Left renal pelvis (tissue), 4 donors: ENCODE measurements at regions not wholly inside any gene's neighbourhood (a gene's known extent, or its start where the extent isn't known, plus 50 kb on each side); places are given as distances from the start of the nearest gene placed in this dataset.
A peak's percentile ranks its signal among the peaks of the same experiment; 100 is the strongest.
"Not testable (repeated sequence)": the region's sequence is repeated elsewhere in the genome, so short reads cannot be mapped to it uniquely, and the experiment has no call there.

Experiments used
- DNase-seq, 4 donors: peaks; one replicate each; pipeline ENCODE4 v3.0.0-alpha.2; 2013; ENCODE audit warnings: low read depth in 4 of 4, low spot score in 3 of 4

DNA sequence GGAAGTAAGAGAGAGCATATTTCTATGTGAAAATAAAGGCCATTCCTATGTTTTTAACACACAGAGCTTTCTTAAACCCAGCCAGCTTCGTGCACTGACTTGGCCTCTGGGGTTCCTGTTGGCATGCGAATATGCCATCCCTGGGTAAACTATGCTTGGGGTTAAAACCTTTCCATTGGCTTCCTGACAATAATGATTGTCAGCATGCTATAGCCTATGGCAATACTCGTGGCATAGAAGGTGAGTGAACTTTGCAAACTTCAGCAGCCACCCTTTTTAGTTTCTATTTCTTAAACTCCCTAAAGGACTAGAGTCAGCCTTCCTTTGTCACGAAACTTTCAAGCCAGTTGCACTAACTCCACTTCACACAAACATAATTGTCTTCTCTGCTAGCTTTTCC is 148.4 kb upstream of the RGS6 start:
- no peak for DNase-seq

- DNase-seq = no peak
Observed at GRCh38 chr14:71789005-71789404, 143.2 kb upstream of the RGS6 start.

DNA sequence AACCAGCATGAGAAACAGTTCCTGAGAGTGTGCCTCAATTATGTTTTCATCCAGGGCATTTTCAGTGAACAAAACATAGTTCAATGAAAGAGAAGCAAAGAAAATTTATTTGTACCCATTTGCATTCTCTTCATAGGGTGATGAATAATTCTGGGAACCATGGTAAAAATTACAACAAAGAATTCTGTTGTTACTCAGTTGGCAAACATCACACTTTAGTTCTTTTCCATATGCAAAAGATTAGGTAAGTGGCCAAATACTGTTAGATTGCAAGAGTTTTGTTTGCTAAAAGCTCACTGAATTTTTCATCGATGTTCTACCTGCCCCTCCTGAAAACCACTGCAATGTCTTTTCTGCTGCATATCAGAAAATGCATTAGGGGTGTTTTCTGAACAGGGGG is 132.4 kb upstream of the RGS6 start:
- no peak for DNase-seq

- no peak for DNase-seq
Observed at GRCh38 chr14:71800878-71801277, 131.4 kb upstream of the RGS6 start.

GRCh38 chr14:71803539-71804260 is 128.5 kb upstream of the RGS6 start:
- no peak for DNase-seq

GRCh38 chr14:71804992-71805391 is 127.2 kb upstream of the RGS6 start:
- no peak for DNase-seq

DNA sequence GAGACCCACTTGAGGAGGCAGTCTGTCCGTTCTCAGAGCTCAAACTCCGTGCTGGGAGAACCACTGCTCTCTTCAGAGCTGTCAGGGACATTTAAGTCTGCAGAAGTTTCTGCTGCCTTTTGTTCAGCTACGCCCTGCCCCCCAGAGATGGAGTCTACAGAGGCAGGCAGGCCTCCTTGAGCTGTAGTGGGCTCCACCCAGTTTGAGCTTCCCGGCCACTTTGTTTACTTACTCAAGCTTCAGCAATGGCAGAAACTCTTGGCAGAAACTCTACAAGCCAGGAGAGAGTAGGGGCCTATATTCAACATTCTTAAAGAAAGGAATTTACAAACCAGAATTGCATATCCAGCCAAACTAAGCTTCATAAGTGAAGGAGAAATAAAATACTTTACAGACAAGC is 125.2 kb upstream of the RGS6 start:
- not testable (repeated sequence) for DNase-seq

- not testable (repeated sequence) for DNase-seq
Observed at GRCh38 chr14:71810800-71811199, 121.4 kb upstream of the RGS6 start.

DNA sequence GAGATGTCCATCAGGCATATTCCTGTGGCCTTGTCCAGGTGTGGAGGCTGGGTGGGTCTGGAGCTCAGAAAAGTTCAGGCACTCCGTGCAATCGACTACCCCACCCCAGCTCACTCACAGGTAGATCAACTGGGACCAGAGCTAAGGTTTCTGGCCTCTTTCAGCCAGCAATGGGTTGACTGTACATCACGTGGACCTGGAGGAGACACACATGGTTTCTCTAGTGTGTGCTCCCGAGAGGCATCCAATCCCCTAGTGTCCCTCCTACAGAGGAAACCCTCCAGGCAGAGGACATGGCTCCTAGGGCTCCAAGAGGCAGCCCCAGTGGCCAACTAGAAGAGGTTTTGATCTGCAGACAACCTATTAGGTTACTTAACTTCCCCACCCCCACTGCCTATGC is 119.5 kb upstream of the RGS6 start:
- no peak for DNase-seq

DNA sequence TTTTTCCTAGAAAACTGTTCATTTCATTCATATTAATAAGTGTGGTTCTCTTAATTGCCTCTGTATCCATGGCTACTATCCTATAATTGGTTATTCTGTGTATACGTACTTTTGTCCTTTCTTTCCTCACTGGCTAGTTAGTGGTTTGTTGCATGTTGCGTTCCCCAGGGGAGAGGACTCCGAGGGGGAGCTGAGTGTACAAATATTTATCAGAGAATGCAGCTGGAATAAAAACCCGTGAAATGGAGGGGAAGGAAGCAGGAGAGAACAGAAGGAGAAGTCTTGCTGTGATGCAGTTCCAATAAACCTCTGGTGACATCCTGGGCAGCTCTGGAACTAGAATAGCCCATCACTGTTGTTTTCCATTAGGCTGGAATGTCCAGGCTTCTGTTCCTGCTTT is 117.1 kb upstream of the RGS6 start:
- DNase-seq = no peak

DNA sequence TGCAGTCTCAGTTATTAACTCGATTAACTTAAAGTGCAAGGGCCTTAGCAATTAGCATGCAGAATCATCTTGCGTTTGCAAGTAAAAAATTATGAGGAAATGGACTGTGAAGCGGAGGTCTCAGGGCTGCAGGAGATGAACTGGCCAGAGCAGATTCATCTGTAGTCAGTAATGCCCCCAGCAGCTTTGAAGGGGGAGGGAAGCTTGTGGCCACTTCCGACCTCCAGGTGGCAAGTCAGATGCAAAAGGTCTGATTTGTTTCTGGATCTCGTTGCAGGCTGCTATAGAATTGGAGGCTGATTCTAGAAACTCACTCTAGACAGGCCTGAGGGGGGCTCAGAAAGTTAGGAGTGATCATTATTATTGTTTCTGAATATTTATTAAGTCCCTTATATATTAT is 107.4 kb upstream of the RGS6 start:
- no peak for DNase-seq

DNA sequence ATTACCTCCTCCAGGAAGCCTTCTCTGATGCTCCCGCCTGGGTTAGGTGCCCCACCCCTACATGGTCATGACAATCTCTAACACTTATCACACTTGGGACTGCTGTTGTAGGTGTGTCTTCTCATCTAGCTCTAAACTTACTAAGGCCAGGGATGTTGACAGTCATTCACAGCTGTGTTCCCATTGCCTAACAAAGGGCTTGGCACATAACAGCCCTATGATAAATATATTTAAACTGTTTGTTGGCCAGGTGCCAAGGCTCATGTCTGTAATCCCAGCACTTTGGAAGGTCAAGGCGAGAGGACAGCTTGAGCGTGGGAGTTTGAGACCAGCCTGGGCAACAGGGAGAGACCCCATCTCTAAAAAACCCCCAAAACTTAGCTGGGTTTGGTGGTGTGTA is 98.8 kb upstream of the RGS6 start:
- no peak for DNase-seq

- no peak for DNase-seq
Observed at GRCh38 chr14:71834284-71835204, 97.7 kb upstream of the RGS6 start.

DNA sequence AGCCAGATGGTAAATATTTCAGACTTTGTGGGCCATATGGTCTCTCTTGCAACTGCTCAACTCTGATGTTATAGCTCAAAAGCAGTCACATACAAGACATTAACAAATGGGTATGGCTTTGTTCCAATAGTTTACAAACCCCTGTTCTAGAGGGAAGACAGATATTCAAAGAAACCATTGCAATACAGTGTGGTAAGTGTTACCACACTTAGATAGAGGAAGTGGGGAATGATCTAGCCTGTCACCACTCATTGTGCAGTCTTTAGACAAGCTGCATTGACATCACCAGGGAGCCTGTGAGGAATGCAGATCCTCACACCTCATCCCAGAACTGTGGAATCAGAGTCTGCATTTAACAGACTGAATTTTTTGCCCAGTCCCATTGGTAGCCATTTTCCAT is 80.0 kb upstream of the RGS6 start:
- DNase-seq = no peak

DNA sequence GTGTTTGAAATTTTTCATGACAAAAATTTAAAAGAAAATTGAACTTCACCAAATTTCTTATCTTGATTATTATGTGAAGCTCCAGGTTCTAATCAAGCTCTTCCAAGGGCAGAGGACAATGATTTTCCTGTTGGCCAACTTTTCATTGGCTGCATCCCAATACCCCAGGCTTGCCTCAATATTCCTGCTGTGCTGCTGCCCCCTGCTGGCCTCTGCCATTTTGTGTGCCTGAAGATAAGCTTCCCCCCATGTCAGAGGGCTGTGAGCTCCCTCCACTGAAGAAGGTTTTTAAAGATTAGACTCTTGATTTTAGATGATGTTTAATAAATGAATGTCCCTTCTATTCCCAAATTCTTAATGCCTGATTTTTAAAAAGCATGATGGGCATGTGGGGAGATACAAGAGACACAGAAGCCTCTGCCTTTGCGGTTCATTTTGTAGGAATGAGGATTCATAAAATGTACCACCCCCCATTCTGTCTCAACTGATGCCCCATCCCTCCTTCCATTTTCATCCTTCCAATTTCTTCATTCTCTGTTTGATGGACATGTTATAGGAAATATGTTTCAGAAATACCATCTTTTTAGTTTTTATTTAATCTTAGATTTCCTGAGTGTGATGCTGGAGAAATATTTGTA is 76.7 kb upstream of the RGS6 start:
- peak in 2 of 4 donors; percentile 7 to 10 for DNase-seq

GRCh38 chr14:71856199-71856919 is 75.9 kb upstream of the RGS6 start:
- no peak for DNase-seq

GRCh38 chr14:71863049-71863448 is 69.2 kb upstream of the RGS6 start:
- DNase-seq = no peak

DNA sequence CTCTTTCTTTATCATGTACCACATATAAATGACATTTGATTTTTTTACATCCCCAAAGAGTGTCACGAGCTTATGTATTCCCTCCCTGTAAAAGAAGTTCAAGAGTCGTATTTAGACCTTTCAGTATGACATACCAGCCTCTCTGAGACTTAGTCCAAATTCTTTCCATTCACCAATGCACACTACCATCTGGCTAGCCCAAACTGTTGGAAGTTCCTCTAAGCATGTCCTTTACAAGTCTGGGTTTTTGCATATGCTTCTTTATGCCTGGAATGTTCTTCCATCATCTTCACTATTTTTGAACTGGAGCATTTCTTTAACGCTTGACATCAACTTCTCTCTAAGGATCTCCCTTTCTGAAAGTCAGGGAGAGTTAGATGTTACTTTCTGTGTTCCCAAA is 68.5 kb upstream of the RGS6 start:
- no peak for DNase-seq
